GM12801 (cell line): ENCODE measurements at regions not wholly inside any gene's neighbourhood (a gene's known extent, or its start where the extent isn't known, plus 50 kb on each side); places are given as distances from the start of the nearest gene placed in this dataset.

Experiments used
- CTCF ChIP-seq: IDR thresholded peaks from one replicate; pipeline ENCODE4 v1.5.1; 2011; ENCODE audit warnings: control low read depth; ENCODE audit not compliant: insufficient read length; ENCODE audit errors: extremely low read depth

- TF ChIP-seq CTCF: no peak
Measured at GRCh38 chr17:79412110-79412509, 198.7 kb downstream of the RBFOX3 start.

GRCh38 chr17:79411419-79411818, 199.4 kb downstream of the RBFOX3 start:
- TF ChIP-seq CTCF: no peak

GRCh38 chr17:79410681-79411080, 200.2 kb downstream of the RBFOX3 start:
- TF ChIP-seq CTCF: no peak

- TF ChIP-seq CTCF: no peak
Measured at GRCh38 chr17:79408251-79408650, 202.6 kb downstream of the RBFOX3 start.

- TF ChIP-seq CTCF: no peak
Measured at GRCh38 chr17:79407385-79407784, 203.5 kb downstream of the RBFOX3 start.

- TF ChIP-seq CTCF: no peak
Measured at GRCh38 chr17:79406316-79406715, 204.5 kb downstream of the RBFOX3 start.

- TF ChIP-seq CTCF: no peak
Measured at GRCh38 chr17:79405823-79406222, 205.0 kb downstream of the RBFOX3 start.
